GM18909 (cell line): ENCODE measurements at regions not wholly inside any gene's neighbourhood (a gene's known extent, or its start where the extent isn't known, plus 50 kb on each side); places are given as distances from the start of the nearest gene placed in this dataset.

Experiments
- ATAC-seq: cut with Tn5 transposase; IDR thresholded peaks from one replicate; pipeline ENCODE4 v1.9.1; 2021; ENCODE audit warnings: mild to moderate bottlenecking; ENCODE audit not compliant: unreplicated experiment, poor library complexity

GRCh38 chr7:89760690-89761089, 393.6 kb upstream of the STEAP1 start:
- no peak for ATAC-seq

DNA sequence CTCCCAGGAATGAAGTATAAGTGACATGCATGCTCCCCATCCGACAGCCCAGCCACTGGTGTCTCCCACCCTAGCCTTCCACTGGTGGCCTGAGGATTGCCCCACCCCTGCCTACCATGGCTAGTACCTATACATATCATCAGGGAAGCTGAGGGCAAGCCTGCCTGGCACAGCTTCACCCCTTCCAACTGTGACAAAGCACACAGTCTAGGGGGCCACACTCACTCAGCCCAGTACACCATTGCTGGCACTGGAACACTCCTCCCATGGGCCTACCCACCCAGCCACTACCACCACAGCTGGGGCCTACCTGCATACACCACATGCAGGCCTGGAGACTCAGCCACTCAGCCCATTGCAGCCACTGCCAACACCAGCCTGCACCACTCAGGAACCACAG, 393.1 kb upstream of the STEAP1 start:
- no peak for ATAC-seq

GRCh38 chr7:89770161-89770560, 384.1 kb upstream of the STEAP1 start:
- no peak for ATAC-seq

DNA sequence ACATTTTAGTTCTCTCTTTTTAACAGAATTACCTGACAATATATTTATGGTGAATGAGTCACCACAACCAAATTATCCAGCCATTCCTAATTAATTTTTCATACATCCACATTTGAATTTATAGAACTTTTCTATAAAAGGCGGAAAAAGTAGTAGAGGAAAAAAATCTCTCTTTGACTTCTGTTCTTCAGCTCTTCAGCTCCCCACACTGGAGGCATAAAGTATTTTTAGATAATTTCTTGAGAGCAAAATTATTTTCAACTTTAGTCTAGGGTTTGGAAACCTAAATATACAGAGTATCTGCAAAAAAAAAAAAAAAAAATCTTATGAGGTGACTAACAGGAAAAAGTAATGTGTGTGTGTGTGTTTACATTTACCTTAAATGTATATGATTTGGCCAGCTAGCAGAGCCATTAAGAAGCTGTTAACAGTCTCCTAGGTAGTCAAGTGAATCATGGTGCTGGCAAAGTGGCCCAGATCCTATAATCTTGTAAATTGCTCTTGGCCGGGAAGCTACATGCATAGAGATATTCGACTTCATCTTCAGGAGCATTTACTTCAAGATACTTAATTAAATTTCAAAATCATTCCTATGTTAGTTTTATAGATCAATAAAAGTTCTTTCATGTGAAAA, 383.1 kb upstream of the STEAP1 start:
- ATAC-seq, result no peak

DNA sequence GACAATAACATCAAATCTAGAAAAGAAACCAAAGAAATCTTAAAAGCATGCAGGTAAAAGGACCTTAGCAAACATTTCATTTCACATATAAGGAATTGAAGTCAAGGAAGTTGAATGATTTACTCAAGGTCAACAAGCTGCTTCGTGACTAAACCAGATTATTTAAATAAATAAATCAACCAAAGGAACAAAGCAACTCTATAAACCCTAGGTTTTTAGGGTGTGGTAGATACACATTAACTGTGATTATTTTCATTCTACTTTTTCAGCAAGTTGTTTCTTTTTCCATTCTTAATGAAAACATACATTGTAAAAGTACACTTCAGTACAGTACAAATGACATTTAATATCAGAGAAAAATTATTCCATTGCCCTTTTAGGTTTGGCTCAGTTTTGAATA, 382.0 kb upstream of the STEAP1 start:
- ATAC-seq, result no peak

DNA sequence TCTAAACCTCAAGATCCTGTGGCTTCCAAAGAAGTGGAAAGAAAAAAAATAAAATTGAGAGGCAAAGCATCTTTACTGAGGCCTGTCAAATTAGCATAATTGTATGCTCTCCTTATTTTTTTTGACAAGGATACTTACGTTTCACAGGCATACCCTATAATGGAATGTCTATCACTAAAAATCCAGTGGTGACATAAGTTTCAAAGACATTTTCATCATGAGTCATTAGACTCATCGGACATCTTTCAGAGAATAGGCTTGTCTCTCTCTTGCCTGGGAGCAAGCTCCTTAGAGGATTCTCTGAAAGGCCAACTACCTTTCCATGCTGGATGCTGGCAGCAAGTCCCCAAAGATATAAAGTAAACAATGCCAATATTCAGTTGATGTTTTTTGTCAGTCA, 380.7 kb upstream of the STEAP1 start:
- ATAC-seq, result no peak

- no peak for ATAC-seq
Measured at GRCh38 chr7:89775459-89775858, 378.8 kb upstream of the STEAP1 start.

- no peak for ATAC-seq
Measured at GRCh38 chr7:89776980-89777379, 377.3 kb upstream of the STEAP1 start.

DNA sequence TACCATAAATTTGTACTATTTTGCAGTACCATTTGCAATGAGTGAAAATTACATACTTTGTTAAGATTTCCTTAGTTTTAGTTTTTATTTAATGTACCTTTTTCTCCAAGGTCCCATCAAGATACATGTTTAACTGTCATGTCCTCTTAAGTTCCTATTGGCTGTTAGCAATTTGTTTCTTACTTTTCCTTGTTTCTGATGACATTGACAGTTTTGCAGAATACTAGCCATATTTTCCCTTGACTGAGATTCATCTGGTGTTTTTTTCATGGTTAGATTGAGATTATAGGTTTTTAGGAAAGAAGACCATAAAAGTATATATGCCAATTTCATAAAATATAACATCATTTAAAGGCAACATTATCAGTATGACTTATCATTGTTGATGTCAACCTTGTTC, 376.8 kb upstream of the STEAP1 start:
- ATAC-seq, result no peak

GRCh38 chr7:89780291-89780690, 374.0 kb upstream of the STEAP1 start:
- ATAC-seq, result no peak

GRCh38 chr7:89796481-89796880, 357.8 kb upstream of the STEAP1 start:
- ATAC-seq, result no peak

DNA sequence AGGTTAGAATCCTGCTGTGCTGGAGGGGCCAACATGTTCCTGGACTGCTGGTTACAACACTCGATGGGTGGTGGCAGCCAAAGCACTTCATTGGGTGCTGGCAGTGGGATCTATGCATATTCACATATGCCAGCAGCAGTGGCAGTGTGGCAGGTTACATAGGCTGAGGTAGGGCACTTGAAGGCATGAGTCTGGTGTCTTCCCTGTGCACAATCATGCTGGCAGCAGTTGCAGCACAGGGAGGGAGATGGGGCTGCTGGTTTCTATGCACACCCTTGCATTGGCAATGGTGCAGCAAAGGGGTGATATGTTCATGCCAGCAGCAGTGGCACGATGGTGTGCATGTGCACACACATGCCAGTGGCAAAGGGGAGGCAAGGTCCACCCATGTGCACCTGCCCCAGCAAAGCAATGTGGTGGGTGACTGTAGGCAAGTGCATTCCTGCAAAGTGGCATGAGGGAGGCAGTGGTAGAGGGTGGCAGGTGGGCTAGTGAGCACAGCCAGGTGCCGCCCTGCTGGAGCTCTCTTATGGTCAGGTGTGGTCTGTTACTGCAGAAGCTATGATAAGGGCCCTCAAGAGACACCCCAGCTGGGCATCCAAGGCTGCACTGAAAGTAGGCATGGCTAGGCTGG, 356.2 kb upstream of the STEAP1 start:
- ATAC-seq, result no peak

GRCh38 chr7:89798599-89798996, 355.7 kb upstream of the STEAP1 start:
- ATAC-seq, result no peak

GRCh38 chr7:89800761-89801160, 353.5 kb upstream of the STEAP1 start:
- ATAC-seq, result no peak

GRCh38 chr7:89809291-89809690, 345.0 kb upstream of the STEAP1 start:
- no peak for ATAC-seq

DNA sequence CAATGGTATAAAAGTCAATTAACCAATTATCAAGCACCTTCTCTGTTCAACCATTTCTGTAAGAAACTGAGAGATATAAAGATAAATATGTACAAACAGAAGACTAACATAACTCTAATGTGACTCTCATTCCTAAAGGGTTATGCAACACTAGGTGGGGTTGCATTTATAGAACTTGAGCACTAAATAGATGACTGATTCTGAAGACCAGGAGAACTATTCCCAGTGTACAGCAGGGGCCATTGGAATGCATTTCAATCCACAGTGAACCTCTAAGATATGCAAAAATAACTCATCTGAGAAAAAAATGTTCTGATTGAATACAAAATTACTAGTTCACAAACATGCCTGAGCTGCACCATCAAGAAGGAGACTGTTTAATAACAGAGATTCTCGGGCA, 341.2 kb upstream of the STEAP1 start:
- no peak for ATAC-seq

DNA sequence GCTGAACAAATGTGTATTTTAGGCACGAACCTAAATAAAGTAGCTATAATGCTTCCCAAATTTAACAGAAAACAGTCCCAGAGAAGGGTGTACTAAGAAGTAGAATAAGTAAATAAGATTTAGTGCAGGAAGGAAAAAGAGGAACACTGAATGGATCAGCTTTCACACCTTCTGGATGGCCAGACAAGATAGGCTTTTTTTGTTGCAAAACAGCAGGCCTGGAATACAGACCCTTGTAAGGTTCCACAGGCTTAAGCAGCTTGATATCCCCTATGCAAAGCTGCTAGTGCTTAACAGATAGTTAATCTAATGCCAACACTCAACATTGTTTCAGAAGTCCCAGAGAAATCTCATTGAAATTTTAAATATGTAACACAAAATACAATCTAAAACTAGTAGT, 328.1 kb upstream of the STEAP1 start:
- no peak for ATAC-seq

DNA sequence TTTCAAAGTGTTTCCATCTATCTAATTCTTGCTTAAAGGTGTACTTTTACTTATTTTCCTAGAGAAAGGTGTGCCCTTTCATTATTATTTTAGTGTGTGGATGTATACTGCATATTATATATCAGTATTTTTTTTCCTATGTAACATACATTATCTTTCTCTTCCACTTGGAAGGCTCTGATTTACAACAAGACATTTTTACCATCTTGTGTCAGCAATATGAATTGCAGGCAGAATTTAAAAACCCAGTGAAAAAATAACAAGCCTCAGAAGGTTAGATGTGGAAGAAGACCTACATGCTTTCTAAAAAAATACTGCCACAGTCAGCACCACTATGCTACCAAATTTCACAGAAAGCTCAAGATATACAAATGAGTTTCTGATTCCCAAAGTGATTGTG, 327.7 kb upstream of the STEAP1 start:
- ATAC-seq, result no peak

- ATAC-seq, result no peak
Measured at GRCh38 chr7:89837515-89837914, 316.8 kb upstream of the STEAP1 start.

DNA sequence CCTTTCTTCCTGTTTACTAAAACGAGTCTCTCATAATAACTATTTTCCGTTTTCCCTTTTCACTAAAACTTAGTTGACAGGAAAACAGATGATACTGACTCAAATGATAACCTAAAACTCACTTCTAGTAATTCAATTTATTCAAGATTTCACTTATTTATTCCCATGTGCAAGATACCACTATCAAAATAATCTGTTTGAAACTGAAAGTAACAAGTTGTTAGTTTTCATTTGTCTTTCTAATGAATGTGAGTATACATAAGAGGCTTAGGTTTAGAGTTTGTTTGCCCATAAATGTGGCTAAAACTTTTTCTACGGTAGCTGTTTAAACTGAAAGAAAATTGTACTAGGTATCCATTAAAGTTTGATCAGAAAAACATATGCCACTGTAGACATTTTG, 314.9 kb upstream of the STEAP1 start:
- ATAC-seq, result no peak

DNA sequence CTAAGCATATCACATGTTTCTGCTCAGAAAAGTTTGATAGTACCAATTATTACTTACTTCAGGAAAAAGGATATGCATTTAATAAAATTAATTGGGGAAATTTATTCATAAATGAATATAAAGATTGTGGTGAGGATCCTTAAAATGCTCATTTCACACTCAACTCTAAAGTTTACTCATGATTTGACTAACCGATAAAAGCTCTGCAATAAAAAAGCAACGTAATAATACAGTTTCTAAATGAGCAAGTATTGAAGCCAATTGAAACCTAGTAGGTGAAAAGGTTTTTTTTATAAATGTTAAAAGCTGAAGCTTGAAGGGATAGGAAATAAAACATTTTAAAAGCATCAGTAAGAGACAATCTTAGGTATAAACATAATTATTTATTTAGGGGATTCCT, 308.3 kb upstream of the STEAP1 start:
- ATAC-seq, result no peak

GRCh38 chr7:89849052-89849451, 305.2 kb upstream of the STEAP1 start:
- no peak for ATAC-seq
